Smooth muscle cell (in vitro differentiated cells): ENCODE measurements at regions not wholly inside any gene's neighbourhood (a gene's known extent, or its start where the extent isn't known, plus 50 kb on each side); places are given as distances from the start of the nearest gene placed in this dataset.

Experiments used
- DNase-seq: peaks from one replicate; lab custom pipeline; 2025; ENCODE audit not compliant: unreplicated experiment; lab: John Stamatoyannopoulos, UW
- H2AFZ ChIP-seq: fragments of 200-600 bp; sonication (generic); 2 replicates; pipeline ENCODE4 v1.6.0; 2016; ENCODE audit warnings: antibody characterized with exemption, low read depth, mild to moderate bottlenecking
- H3F3A ChIP-seq: fragments of 200-600 bp; sonication (generic); 2 replicates; pipeline ENCODE4 v1.6.0; 2017; ENCODE audit warnings: antibody characterized with exemption, low read depth
- H3K27ac ChIP-seq: fragments of 200-600 bp; sonication (generic); 2 replicates; pipeline ENCODE4 v1.5.1; 2016; ENCODE audit warnings: low read depth, mild to moderate bottlenecking
- H3K27me3 ChIP-seq: fragments of 200-600 bp; sonication (generic); 2 replicates; pipeline ENCODE4 v1.6.1; 2016; ENCODE audit warnings: low read depth, mild to moderate bottlenecking
- H3K36me3 ChIP-seq: fragments of 200-600 bp; sonication (generic); 2 replicates; pipeline ENCODE4 v1.5.1; 2016; ENCODE audit warnings: low read depth
- H3K4me1 ChIP-seq: fragments of 200-600 bp; sonication (generic); 2 replicates; pipeline ENCODE4 v1.5.1; 2016; ENCODE audit warnings: low read depth
- H3K4me2 ChIP-seq: fragments of 200-600 bp; sonication (generic); 2 replicates; pipeline ENCODE4 v1.6.0; 2016; ENCODE audit warnings: mild to moderate bottlenecking
- H3K4me3 ChIP-seq: fragments of 200-600 bp; sonication (generic); 2 replicates; pipeline ENCODE4 v1.5.1; 2016; ENCODE audit warnings: mild to moderate bottlenecking
- H3K79me2 ChIP-seq: fragments of 200-600 bp; sonication (generic); 2 replicates; pipeline ENCODE4 v1.6.0; 2016; ENCODE audit warnings: low read depth, mild to moderate bottlenecking
- H3K9ac ChIP-seq: fragments of 200-600 bp; sonication (generic); 2 replicates; pipeline ENCODE4 v1.6.0; 2016; ENCODE audit warnings: low read depth
- H3K9me3 ChIP-seq: fragments of 200-600 bp; sonication (generic); replicated peaks from 2 replicates; pipeline ENCODE4 v1.5.1; 2016; ENCODE audit warnings: low read depth
- H4K20me1 ChIP-seq: fragments of 200-600 bp; sonication (generic); 2 replicates; pipeline ENCODE4 v1.6.0; 2016; ENCODE audit warnings: low read depth
- CTCF ChIP-seq: fragments of 200-600 bp; sonication (generic); IDR thresholded peaks from 2 replicates; pipeline ENCODE4 v1.5.1; 2017; ENCODE audit warnings: borderline replicate concordance, mild to moderate bottlenecking, antibody characterized with exemption; ENCODE audit not compliant: insufficient read depth, poor library complexity, severe bottlenecking
- WGBS: methylation state at CpG from one replicate; pipeline ENCODE4 v1.1.7; 2016; ENCODE audit warnings: low lambda C conversion rate; 5-methylcytosine and 5-hydroxymethylcytosine counted together

DNA sequence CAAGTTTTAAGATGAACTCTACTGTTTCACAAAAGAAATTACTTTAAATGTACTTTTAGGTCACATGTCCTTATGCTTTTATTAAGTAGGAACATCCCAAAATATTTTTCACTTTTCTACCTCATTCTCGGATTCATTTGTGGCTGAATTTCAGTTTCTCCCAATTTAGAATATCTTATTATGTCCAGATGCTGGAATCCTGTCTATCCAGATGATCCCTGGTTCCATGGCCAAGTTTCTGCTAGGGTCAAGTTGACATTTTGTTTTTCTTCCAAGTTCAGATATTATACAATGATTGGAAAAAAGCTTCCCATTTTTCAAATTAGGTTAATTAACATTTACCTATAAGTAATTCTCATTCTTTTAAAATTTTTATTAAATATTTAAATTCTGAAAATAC, 181.8 kb upstream of the SLC16A7 start:
- Histone ChIP-seq H3K9ac (no peak overlapping the region), H3K4me2 (no peak overlapping the region), H2AFZ (no peak overlapping the region), H3K79me2 (no peaks in the 10 kb centered on the region), H3K27ac (no peak overlapping the region), H3F3A (no peaks in the 10 kb centered on the region), H3K36me3 (no peaks in the 10 kb centered on the region), H3K27me3 (no peaks in the 10 kb centered on the region), H4K20me1 (no peaks in the 10 kb centered on the region), H3K9me3 (no peaks in the 10 kb centered on the region), H3K4me3 (no peak overlapping the region), H3K4me1 (no peaks in the 10 kb centered on the region)
- DNase-seq = no peak
- 88% methylated on average over 1 of the region's 1 CpG for WGBS
- TF ChIP-seq CTCF = no peak

- H3K4me3 ChIP-seq = no peak overlapping the region
- H3K4me2 ChIP-seq = no peak overlapping the region
- H2AFZ ChIP-seq = no peak overlapping the region
- no peaks in the 10 kb centered on the region for H3K9me3 ChIP-seq
- no peaks in the 10 kb centered on the region for H3K27me3 ChIP-seq
- H3F3A ChIP-seq = no peaks in the 10 kb centered on the region
- no peaks in the 10 kb centered on the region for H4K20me1 ChIP-seq
- no peak overlapping the region for H3K9ac ChIP-seq
- H3K79me2 ChIP-seq = no peaks in the 10 kb centered on the region
- WGBS = 79% methylated on average over 1 of the region's 1 CpG
- H3K36me3 ChIP-seq = no peaks in the 10 kb centered on the region
- peaks cover 3% of the 10 kb centered on the region for H3K4me1 ChIP-seq
- H3K27ac ChIP-seq = no peak overlapping the region
- no peak for TF ChIP-seq CTCF
- no peak for DNase-seq
Measured at GRCh38 chr12:59408431-59408830, 187.4 kb upstream of the SLC16A7 start.

- Histone ChIP-seq H3K27me3 (no peaks in the 10 kb centered on the region), H3K9me3 (no peaks in the 10 kb centered on the region), H3K4me2 (no peak overlapping the region), H3K9ac (no peak overlapping the region), H3K27ac (no peak overlapping the region), H3K79me2 (no peaks in the 10 kb centered on the region), H2AFZ (no peak overlapping the region), H3K4me1 (peaks cover 4% of the 10 kb centered on the region), H3K36me3 (no peaks in the 10 kb centered on the region), H3F3A (no peaks in the 10 kb centered on the region), H3K4me3 (no peak overlapping the region), H4K20me1 (no peaks in the 10 kb centered on the region)
- TF ChIP-seq CTCF = no peak
- no peak for DNase-seq
- 71% methylated on average over 2 of the region's 2 CpGs for WGBS
Measured at GRCh38 chr12:59407799-59408198, 188.0 kb upstream of the SLC16A7 start.

GRCh38 chr12:59405992-59406391, 189.8 kb upstream of the SLC16A7 start:
- no peaks in the 10 kb centered on the region for H3F3A ChIP-seq
- no peaks in the 10 kb centered on the region for H3K9me3 ChIP-seq
- no peak overlapping the region for H3K4me3 ChIP-seq
- no peak overlapping the region for H3K9ac ChIP-seq
- H3K27ac ChIP-seq = no peak overlapping the region
- no peak for DNase-seq
- no peaks in the 10 kb centered on the region for H3K79me2 ChIP-seq
- H3K36me3 ChIP-seq = no peaks in the 10 kb centered on the region
- no peak for TF ChIP-seq CTCF
- H2AFZ ChIP-seq = no peak overlapping the region
- no peaks in the 10 kb centered on the region for H4K20me1 ChIP-seq
- no peaks in the 10 kb centered on the region for H3K27me3 ChIP-seq
- no peak overlapping the region for H3K4me2 ChIP-seq
- H3K4me1 ChIP-seq = peaks cover 4% of the 10 kb centered on the region
